ENCODE measurements at regions not wholly inside any gene's neighbourhood (a gene's known extent, or its start where the extent isn't known, plus 50 kb on each side); places are given as distances from the start of the nearest gene placed in this dataset.

DNA sequence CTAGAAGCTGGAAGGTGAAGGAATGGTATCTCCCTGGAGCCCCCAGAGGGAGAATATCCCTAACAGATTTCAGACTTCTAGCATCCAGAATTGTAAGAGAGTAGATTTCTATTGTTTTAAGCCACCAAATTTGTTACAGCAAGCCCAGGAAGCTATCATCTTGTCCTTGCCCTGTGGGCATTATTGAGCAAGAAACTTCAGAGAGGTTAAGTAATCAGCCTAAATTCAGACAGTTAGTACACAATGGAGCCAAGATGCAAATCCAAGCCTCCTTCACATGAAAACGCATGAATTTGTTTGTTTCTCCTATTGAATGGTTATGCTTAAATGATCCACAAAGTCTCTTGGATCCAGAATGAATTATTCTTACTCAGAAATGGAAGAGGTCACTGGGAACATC is 55.2 kb upstream of the TRIB2 start:
- no peak for DNase-seq

GRCh38 chr2:12663306-12664037 is 53.3 kb upstream of the TRIB2 start:
- DNase-seq = no peak

DNA sequence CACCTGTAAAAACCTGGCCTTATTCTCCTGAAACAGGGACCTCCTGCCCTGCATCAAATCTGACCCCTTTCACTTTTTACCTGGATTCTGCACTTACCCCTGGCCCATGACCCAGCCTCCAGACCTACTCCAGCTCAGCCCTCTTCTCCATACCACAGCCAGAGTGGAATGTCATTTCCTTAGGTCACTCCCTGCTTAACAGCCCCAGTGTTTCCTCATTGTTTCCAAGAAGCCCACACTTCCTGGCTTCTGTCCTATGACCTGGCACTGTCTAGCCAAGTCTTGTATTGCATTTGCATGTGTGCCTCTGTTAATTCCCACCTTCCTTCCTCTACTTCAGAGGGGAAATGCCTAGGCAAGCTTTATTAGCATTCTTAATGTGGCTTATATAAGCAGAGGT is 51.4 kb upstream of the TRIB2 start:
- no peak for DNase-seq

GRCh38 chr2:12666445-12666844 is 50.3 kb upstream of the TRIB2 start:
- DNase-seq = no peak

Measured in NCI-H510A (cell line).